ENCODE measurements at regions not wholly inside any gene's neighbourhood (a gene's known extent, or its start where the extent isn't known, plus 50 kb on each side); places are given as distances from the start of the nearest gene placed in this dataset.

- TF ChIP-seq AGO1 (IDR thresholded peaks at IDR 0.05; ENCODE audit: low read depth, low read length, poor library complexity, severe bottlenecking) (no peak), YEATS2 (CRISPR knock-in tag; IDR thresholded peaks at IDR 0.05; ENCODE audit: borderline replicate concordance) (no peak), IRF2 (CRISPR knock-in tag; IDR thresholded peaks at IDR 0.05) (no peak), CTCF (CRISPR knock-in tag; IDR thresholded peaks at IDR 0.05) (peak; percentile 10; the same call in 1 of the 2 replicates), PHF5A (CRISPR knock-in tag; IDR thresholded peaks at IDR 0.05; ENCODE audit: low read depth, unreplicated experiment) (no peak), ZNF235 (CRISPR knock-in tag; IDR thresholded peaks at IDR 0.05; ENCODE audit: borderline replicate concordance) (no peak), ETV5 (CRISPR knock-in tag; IDR thresholded peaks at IDR 0.05; ENCODE audit: borderline replicate concordance) (no peak), STAG1 (CRISPR knock-in tag; IDR thresholded peaks at IDR 0.05) (peak; percentile 27; the same call in 1 of the 2 replicates), KLF13 (CRISPR knock-in tag; IDR thresholded peaks at IDR 0.05) (no peak), TOE1 (CRISPR knock-in tag; IDR thresholded peaks at IDR 0.05) (no peak), ZNF430 (CRISPR knock-in tag; IDR thresholded peaks at IDR 0.05) (no peak)
- TF ChIP-seq, protein P1, sequence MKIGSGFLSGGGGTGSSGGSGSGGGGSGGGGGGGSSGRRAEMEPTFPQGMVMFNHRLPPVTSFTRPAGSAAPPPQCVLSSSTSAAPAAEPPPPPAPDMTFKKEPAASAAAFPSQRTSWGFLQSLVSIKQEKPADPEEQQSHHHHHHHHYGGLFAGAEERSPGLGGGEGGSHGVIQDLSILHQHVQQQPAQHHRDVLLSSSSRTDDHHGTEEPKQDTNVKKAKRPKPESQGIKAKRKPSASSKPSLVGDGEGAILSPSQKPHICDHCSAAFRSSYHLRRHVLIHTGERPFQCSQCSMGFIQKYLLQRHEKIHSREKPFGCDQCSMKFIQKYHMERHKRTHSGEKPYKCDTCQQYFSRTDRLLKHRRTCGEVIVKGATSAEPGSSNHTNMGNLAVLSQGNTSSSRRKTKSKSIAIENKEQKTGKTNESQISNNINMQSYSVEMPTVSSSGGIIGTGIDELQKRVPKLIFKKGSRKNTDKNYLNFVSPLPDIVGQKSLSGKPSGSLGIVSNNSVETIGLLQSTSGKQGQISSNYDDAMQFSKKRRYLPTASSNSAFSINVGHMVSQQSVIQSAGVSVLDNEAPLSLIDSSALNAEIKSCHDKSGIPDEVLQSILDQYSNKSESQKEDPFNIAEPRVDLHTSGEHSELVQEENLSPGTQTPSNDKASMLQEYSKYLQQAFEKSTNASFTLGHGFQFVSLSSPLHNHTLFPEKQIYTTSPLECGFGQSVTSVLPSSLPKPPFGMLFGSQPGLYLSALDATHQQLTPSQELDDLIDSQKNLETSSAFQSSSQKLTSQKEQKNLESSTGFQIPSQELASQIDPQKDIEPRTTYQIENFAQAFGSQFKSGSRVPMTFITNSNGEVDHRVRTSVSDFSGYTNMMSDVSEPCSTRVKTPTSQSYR (CRISPR knock-in tag; IDR thresholded peaks at IDR 0.05; ENCODE audit: borderline replicate concordance) = no peak
- 12% methylated on average over 8 of the region's 8 CpGs for WGBS (ENCODE audit: low lambda C conversion rate)
- Histone ChIP-seq H2AFZ (ENCODE audit: low read length) (no peak overlapping the region), H3K79me2 (ENCODE audit: insufficient read depth, low read length) (no peaks in the 10 kb centered on the region), H3K27me3 (ENCODE audit: control insufficient read depth in 1 of 2, insufficient read depth in 2 of 2, low read length in 2 of 2) (peaks cover 2 to 10% of the 10 kb centered on the region in 2 experiments; a peak in 3 of 5 replicates), H3K9me3 (ENCODE audit: low read length) (no peaks in the 10 kb centered on the region), H4K20me1 (ENCODE audit: insufficient read depth, low read length) (no peaks in the 10 kb centered on the region), H3K27ac (ENCODE audit: extremely low read length, insufficient read depth, low read length) (no peak overlapping the region), H3K4me2 (ENCODE audit: low read depth, low read length) (no peak overlapping the region), H3K36me3 (replicated peaks in 1 of 2; ENCODE audit: control insufficient read depth in 1 of 2, insufficient read depth in 2 of 2, low read length in 2 of 2) (no peaks in the 10 kb centered on the region), H3K9ac (ENCODE audit: insufficient read depth, low read depth, low read length) (no peak overlapping the region), H3K4me3 (replicated peaks in 1 of 3; ENCODE audit: insufficient read depth in 1 of 3, low read depth in 2 of 3, low read length in 3 of 3) (no peak overlapping the region), H3K4me1 (ENCODE audit: insufficient read depth, low read length) (peaks cover 13% of the 10 kb centered on the region)
- no peak for FAIRE-seq
- ChIA-PET CTCF (ENCODE audit: low intra/inter-chr PET ratio, low total read pairs) (no interaction called here), POLR2A (no interaction called here)
- no peak for DNase-seq (ENCODE audit: low spot score)
- intact Hi-C loops (cut with micrococcal nuclease; ENCODE audit: unreplicated experiment) (no loop called here), in situ Hi-C loops (cut with HindIII; ENCODE audit: extremely low pct_ligation_motif_present, low pct_unique_long_range_greater_than_20kb) (no loop called here)
- ATAC-seq = no peak
- no TSS peak for BruUV-seq (replicated peaks)
Observed at GRCh38 chr2:71778936-71779773, 325.8 kb downstream of the DYSF start.

All from HepG2 (cell line).